ENCODE measurements at regions not wholly inside any gene's neighbourhood (a gene's known extent, or its start where the extent isn't known, plus 50 kb on each side); places are given as distances from the start of the nearest gene placed in this dataset.

- TF ChIP-seq MLX (CRISPR knock-in tag; IDR thresholded peaks at IDR 0.05) (no peak), SMAD3 (CRISPR knock-in tag; IDR thresholded peaks at IDR 0.05; ENCODE audit: borderline replicate concordance) (no peak), TEAD1 (CRISPR knock-in tag; IDR thresholded peaks at IDR 0.05) (no peak), NFYB (CRISPR knock-in tag; conservative IDR thresholded peaks at IDR 0.05; ENCODE audit: low read depth) (no peak), TEAD4 (CRISPR knock-in tag; IDR thresholded peaks at IDR 0.05) (no peak), IRF2 (CRISPR knock-in tag; IDR thresholded peaks at IDR 0.05; ENCODE audit: borderline replicate concordance, low read depth) (no peak), FOXP1 (CRISPR knock-in tag; IDR thresholded peaks at IDR 0.05; ENCODE audit: borderline replicate concordance) (no peak), MAX (CRISPR knock-in tag; IDR thresholded peaks at IDR 0.05) (no peak)
These were observed 108.0 kb upstream of the TMEM170B start (continued) for GRCh38 chr6:11429577-11429976.

GRCh38 chr6:11428895-11429294 is 108.7 kb upstream of the TMEM170B start:
- POLR2A ChIA-PET: no interaction called here
- no peaks in the 10 kb centered on the region for H3K27me3 Mint-ChIP-seq (ENCODE audit: low read depth)
- H3K4me3 Mint-ChIP-seq: no peak overlapping the region
- H3K4me1 Mint-ChIP-seq: peaks cover 43% of the 10 kb centered on the region
- ATAC-seq: peak; percentile 42; the same call in 1 of the 2 replicates
- DNase-seq (ENCODE audit: low spot score): no peak
- TF ChIP-seq ZNF263 (CRISPR knock-in tag; IDR thresholded peaks at IDR 0.05; ENCODE audit: low read depth): no peak
- no peak for TF ChIP-seq NR1H2 (CRISPR knock-in tag; IDR thresholded peaks at IDR 0.05)
- TF ChIP-seq ATF1 (CRISPR knock-in tag; IDR thresholded peaks at IDR 0.05): no peak
- TF ChIP-seq ATF6 (CRISPR knock-in tag; IDR thresholded peaks at IDR 0.05): no peak
- no peak for TF ChIP-seq GABPB1 (CRISPR knock-in tag; IDR thresholded peaks at IDR 0.05)
- TF ChIP-seq KAT7 (CRISPR knock-in tag; IDR thresholded peaks at IDR 0.05; ENCODE audit: borderline replicate concordance): no peak
- TF ChIP-seq TP53 (CRISPR knock-in tag; IDR thresholded peaks at IDR 0.05): no peak
- TF ChIP-seq ZNF232 (CRISPR knock-in tag; IDR thresholded peaks at IDR 0.05): no peak
- no peak for TF ChIP-seq ZMAT4 (CRISPR knock-in tag; IDR thresholded peaks at IDR 0.05)
- TF ChIP-seq E2F5 (CRISPR knock-in tag; IDR thresholded peaks at IDR 0.05): no peak
- TF ChIP-seq ERG (CRISPR knock-in tag; IDR thresholded peaks at IDR 0.05): no peak
- no peak for TF ChIP-seq SMAD4 (CRISPR knock-in tag; IDR thresholded peaks at IDR 0.05)
- no peak for TF ChIP-seq ZNF317 (CRISPR knock-in tag; IDR thresholded peaks at IDR 0.05; ENCODE audit: borderline replicate concordance, low read depth)
- CTCF ChIA-PET: interaction anchor here (1.0 kb wide), 1 partner anchor 187 kb away, joined by 6 read pairs; no protein-coding TSS in a partner anchor
- H3K36me3 Mint-ChIP-seq: no peaks in the 10 kb centered on the region
- H3K9me3 Mint-ChIP-seq: no peaks in the 10 kb centered on the region
- H3K27ac Mint-ChIP-seq: peak overlapping the region; percentile 57

Data from WTC11 (cell line).